ENCODE measurements at regions not wholly inside any gene's neighbourhood (a gene's known extent, or its start where the extent isn't known, plus 50 kb on each side); places are given as distances from the start of the nearest gene placed in this dataset.

GRCh38 chr14:28151926-28152325 lies 614.7 kb upstream of the FOXG1 start:
- in situ Hi-C loops (cut with HindIII; ENCODE audit: low sequenced_read_pairs): no loop called here
- TF ChIP-seq, protein P1, sequence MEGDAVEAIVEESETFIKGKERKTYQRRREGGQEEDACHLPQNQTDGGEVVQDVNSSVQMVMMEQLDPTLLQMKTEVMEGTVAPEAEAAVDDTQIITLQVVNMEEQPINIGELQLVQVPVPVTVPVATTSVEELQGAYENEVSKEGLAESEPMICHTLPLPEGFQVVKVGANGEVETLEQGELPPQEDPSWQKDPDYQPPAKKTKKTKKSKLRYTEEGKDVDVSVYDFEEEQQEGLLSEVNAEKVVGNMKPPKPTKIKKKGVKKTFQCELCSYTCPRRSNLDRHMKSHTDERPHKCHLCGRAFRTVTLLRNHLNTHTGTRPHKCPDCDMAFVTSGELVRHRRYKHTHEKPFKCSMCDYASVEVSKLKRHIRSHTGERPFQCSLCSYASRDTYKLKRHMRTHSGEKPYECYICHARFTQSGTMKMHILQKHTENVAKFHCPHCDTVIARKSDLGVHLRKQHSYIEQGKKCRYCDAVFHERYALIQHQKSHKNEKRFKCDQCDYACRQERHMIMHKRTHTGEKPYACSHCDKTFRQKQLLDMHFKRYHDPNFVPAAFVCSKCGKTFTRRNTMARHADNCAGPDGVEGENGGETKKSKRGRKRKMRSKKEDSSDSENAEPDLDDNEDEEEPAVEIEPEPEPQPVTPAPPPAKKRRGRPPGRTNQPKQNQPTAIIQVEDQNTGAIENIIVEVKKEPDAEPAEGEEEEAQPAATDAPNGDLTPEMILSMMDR (IDR thresholded peaks at IDR 0.05; ENCODE audit: low read depth, low read length, missing control alignments): no peak
- no peak overlapping the region for H3K4me3 ChIP-seq (ENCODE audit: low read depth, low read length)
- DNase-seq (ENCODE audit: low read depth): no peak

GRCh38 chr14:28152453-28153044 lies 614.0 kb upstream of the FOXG1 start:
- in situ Hi-C loops (cut with HindIII; ENCODE audit: low sequenced_read_pairs): no loop called here
- H3K4me3 ChIP-seq (ENCODE audit: low read depth, low read length): no peak overlapping the region
- TF ChIP-seq, protein P1 (IDR thresholded peaks at IDR 0.05; ENCODE audit: low read depth, low read length, missing control alignments): no peak
- no peak for DNase-seq (ENCODE audit: low read depth)

DNA sequence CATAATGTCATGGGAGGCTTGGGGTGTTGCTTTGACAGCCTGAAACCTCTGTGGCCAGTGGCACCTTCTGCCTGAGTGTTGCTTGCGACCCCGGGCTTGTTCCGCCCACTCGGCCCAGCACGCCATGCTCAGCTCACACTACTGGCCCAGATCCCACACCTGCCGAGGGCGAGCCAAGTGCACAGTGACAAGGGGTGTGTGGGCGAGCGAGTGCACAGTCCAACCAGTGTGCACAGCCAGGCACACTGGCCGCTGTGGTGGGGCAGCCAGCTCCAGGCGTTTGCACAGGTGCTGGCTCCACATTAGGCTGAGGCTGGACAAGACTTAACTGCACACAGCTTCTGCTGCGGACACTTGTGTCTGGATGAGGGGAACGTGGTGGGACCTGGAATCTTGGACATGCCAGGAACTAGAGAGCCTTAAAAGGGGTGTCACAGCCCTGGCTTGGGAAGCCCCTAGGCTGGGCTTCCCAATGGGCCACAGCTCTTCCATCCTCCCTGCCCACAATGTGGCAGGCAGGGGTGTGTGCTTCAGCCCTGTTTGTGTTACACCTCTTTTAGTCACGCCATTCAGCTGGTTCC lies 609.2 kb upstream of the FOXG1 start:
- in situ Hi-C loops (cut with HindIII; ENCODE audit: low sequenced_read_pairs): no loop called here
- no peak overlapping the region for H3K4me3 ChIP-seq (ENCODE audit: low read depth, low read length)
- TF ChIP-seq, protein P1 (IDR thresholded peaks at IDR 0.05; ENCODE audit: low read depth, low read length, missing control alignments): no peak
- no peak for DNase-seq (ENCODE audit: low read depth)

DNA sequence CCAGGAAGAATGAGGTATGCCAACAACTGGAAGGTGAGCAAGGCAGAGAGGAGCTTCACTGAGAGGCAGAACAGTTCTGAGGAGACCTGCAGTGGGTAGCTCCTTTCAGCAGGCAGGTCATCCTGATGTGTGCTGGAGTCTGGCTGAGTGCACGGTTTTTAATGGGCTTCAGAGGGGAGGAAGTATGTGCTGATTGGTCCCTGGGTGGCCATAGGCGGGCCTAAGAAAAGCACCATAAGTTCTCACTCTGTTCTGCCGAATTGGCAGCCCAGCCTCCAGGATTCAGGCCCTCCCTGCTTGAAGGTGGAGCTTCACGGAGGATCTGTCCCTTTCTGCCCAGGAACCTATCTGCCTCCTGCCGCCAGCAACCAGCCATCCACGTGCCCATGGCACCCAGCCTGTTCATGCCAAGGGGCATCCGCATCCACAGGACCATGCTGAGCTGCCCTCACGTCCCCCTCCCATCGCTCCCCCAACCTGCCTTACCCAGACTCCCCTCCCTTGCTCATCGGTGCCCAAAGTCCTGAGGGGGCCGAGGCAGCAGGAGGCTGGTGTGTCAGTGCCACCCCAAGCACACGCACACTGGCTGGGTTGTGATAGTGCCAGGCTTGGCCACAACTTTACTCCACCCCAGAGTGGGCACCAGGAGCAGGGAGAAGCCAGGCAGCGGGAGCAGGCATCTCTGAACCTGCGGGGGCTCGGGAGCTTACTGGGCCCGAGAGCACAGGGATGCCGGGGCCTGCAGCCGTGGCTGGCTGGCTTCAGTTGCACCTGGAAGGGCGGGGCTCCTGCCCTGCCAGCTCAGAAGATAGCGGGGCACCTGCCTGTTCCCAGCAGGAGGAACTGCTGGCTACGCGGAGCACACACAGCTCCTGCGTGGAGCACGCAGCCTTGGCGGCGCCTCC lies 608.4 kb upstream of the FOXG1 start:
- DNase-seq (ENCODE audit: low read depth): no peak
- no peak overlapping the region for H3K4me3 ChIP-seq (ENCODE audit: low read depth, low read length)
- in situ Hi-C loops (cut with HindIII; ENCODE audit: low sequenced_read_pairs): no loop called here
- TF ChIP-seq, protein P1 (IDR thresholded peaks at IDR 0.05; ENCODE audit: low read depth, low read length, missing control alignments): no peak

DNA sequence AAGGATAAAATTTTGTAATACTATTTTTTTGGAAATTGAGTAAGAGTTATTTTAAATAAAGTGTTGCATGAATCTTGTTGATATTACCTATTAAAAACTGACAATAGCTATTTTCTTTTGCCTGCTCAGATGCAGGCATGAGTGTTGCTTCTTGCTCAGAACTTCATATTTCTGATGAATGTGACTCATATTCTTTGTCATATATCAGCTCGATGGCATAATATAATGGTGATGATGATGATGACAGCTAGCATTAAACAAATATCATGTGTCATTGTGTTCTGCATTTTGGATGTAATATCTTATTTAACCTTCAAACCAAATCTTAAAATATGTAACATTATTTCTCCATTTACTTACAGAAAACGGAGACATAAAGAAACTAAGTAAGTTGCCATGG lies 605.5 kb upstream of the FOXG1 start:
- TF ChIP-seq, protein P1 (IDR thresholded peaks at IDR 0.05; ENCODE audit: low read depth, low read length, missing control alignments): no peak
- H3K4me3 ChIP-seq (ENCODE audit: low read depth, low read length): no peak overlapping the region
- DNase-seq (ENCODE audit: low read depth): no peak
- in situ Hi-C loops (cut with HindIII; ENCODE audit: low sequenced_read_pairs): no loop called here

- no peak for DNase-seq (ENCODE audit: low read depth)
- H3K4me3 ChIP-seq (ENCODE audit: low read depth, low read length): no peak overlapping the region
- in situ Hi-C loops (cut with HindIII; ENCODE audit: low sequenced_read_pairs): no loop called here
- TF ChIP-seq, protein P1 (IDR thresholded peaks at IDR 0.05; ENCODE audit: low read depth, low read length, missing control alignments): no peak
Measured at GRCh38 chr14:28163233-28163632, 603.4 kb upstream of the FOXG1 start.
